AG08396 (cell line): ENCODE measurements at regions not wholly inside any gene's neighbourhood (a gene's known extent, or its start where the extent isn't known, plus 50 kb on each side); places are given as distances from the start of the nearest gene placed in this dataset.
"Not testable (repeated sequence)": the region's sequence is repeated elsewhere in the genome, so short reads cannot be mapped to it uniquely, and the experiment has no call there.

ENCODE experiments used
- DNase-seq: peaks from one replicate; pipeline ENCODE4 v3.0.0; 2012; ENCODE audit warnings: low spot score, mixed read lengths

GRCh38 chr1:19024532-19024931 lies 68.1 kb upstream of the IFFO2 start:
- no peak for DNase-seq

- DNase-seq = no peak
Observed at GRCh38 chr1:19023787-19024186, 67.3 kb upstream of the IFFO2 start.

- no peak for DNase-seq
Observed at GRCh38 chr1:19021845-19022244, 65.4 kb upstream of the IFFO2 start.

- DNase-seq = not testable (repeated sequence)
Observed at GRCh38 chr1:19019288-19019687, 62.8 kb upstream of the IFFO2 start.

- DNase-seq = no peak
Observed at GRCh38 chr1:19015476-19015875, 59.0 kb upstream of the IFFO2 start.

GRCh38 chr1:19014765-19015164 lies 58.3 kb upstream of the IFFO2 start:
- DNase-seq = no peak

- DNase-seq = no peak
Observed at GRCh38 chr1:19013826-19014548, 57.5 kb upstream of the IFFO2 start.

GRCh38 chr1:19011845-19012231 lies 55.4 kb upstream of the IFFO2 start:
- DNase-seq = no peak

GRCh38 chr1:19010995-19011844 lies 54.7 kb upstream of the IFFO2 start:
- peak; percentile 88 for DNase-seq

- no peak for DNase-seq
Observed at GRCh38 chr1:19010503-19010902, 54.0 kb upstream of the IFFO2 start.

GRCh38 chr1:19009882-19010321 lies 53.4 kb upstream of the IFFO2 start:
- peak; percentile 86 for DNase-seq

- no peak for DNase-seq
Observed at GRCh38 chr1:19009126-19009881, 52.8 kb upstream of the IFFO2 start.

GRCh38 chr1:19007491-19008441 lies 51.3 kb upstream of the IFFO2 start:
- no peak for DNase-seq

- no peak for DNase-seq
Observed at GRCh38 chr1:19006837-19007271, 50.4 kb upstream of the IFFO2 start.
